KG1 (cell line): ENCODE measurements at regions not wholly inside any gene's neighbourhood (a gene's known extent, or its start where the extent isn't known, plus 50 kb on each side); places are given as distances from the start of the nearest gene placed in this dataset.

Experiments used
- DNase-seq: peaks from one replicate; lab custom pipeline; 2025; lab: John Stamatoyannopoulos, UW

DNA sequence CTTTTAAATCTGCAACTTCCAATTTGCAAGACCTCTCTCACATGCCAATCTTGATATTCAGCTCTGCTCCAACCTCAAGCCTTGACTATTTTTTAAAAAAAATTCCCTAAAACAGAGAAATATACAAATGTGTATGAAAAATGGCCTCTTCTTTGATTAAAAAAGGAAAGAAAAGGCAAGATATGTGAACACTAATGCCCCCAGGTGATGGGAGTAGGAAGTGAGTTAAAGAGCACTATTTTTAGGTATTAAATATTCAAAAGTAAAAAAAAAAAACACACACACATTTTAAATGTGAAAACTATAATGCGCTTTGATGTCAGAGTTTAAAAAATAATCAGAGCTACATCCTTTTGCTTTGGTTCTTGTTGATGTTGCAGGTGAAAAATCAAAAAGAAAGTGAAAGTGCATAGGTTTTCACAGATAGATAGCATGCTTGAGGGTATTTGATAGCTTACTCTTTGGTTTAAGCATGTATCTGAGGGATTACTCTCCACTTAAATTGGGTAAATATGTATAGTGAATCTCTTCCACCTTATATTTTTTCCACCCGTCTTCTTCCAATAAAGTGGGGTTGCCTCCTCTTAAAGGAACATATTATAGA is 406.0 kb upstream of the POU3F3 start:
- DNase-seq, result no peak

DNA sequence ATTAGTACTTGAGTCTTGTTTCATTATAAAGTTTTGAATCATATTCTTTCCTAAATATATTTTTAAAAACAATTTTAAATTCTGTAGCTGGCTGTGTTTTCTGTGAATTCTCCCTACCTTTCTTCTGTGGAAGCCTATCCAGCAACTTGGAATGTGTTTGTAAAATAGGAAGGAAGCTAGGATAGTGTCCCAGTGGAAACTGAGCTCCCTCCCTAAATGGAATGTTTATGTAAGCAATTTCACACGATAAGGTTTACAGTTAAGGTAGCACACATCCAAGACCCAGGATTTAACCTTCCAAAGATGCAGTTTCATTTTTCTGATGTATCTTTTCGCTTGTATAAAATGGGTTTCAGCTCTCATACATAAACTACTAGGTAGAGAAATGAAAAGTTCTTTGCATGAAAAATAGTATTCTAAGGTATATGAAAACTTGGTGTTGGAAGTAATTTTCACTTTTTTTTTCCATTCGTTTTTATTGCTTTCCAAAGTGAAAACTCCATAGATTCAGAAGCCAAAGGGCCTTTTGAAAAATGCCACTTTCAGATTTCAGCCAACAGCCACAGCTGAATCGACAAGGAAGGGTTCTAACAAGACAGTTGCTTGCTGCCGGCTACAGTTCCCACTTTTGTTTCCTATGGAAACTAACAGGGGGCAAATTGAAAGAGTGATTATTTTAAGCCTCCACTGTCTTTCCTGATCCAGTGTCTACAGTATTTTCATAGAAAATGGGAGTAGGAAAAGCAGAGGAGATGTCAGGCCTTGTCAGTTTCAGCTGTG is 405.1 kb upstream of the POU3F3 start:
- no peak for DNase-seq

DNA sequence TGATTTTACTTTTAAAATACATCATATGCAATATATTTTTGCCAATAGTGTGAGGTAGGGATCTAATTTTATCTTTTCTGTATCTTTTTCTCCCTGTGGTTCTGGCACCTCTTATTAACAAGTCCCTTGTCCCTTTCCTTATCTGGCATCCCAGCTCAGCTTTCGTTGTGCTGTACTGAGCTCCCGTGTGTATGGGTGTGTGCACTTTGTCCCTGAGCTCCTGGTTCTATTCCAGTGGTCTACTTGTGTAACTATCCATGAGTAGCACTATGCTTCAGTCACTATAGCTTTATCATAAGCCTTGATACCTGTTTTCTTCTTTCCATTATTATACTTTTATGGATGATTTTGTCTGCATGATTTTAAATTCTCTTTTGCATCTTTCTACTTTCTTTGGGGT is 401.4 kb upstream of the POU3F3 start:
- DNase-seq, result no peak

DNA sequence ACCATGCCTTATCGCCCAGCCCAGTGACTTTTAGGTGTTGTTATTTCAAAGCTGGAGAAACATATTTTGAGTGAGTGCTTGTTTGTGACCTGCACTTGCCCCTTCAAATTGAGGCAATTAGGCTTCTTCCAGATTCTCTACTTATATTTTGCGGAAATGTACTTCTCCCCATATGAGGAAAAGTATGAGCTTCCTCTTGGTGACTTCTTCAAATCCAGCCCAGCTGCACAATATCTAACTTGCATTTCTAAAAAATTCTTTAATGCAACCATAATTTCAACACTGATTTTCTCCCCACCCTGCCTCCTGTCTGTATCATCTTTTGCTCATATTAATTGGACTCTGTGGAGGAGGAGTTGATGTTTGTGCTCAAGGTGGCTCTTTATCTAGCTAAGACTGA is 391.2 kb upstream of the POU3F3 start:
- no peak for DNase-seq

DNA sequence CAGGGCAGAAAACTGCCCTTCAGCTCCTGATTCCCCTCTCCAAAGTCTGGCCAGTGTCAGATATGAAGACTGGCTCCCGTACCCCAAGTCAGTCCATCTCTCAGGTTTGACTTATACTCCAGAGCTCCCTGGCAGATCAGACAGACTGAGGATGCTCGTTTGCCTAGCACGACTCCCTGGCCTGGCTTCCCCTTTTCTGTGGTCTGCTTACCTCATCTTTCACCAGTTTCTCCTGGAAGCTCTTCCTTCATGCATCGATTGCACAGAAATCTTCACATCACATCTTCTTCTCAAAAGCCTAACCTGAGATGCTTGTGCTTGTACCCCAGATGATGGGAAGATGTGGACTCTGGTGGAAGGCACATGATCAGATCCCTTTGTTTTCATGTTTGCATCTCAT is 387.9 kb upstream of the POU3F3 start:
- DNase-seq, result no peak

DNA sequence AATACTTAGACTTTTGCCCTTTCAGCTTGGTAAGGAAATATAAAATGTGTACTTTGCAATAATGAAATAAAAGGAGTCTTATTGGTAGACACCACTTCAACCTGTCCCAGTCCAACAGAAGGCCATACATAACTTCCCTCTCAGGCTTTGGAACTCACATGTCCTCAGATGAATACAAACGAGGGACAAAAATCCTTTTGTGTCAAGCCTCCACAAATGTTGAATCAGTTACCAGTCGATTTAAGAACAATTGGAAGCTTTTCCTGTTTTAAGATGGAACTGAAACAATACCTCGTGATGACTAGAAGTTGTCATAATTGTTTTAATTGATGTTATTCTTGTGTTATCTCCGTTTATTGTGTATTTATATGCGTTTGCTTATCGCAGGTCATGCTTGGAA is 385.1 kb upstream of the POU3F3 start:
- DNase-seq, result no peak

DNA sequence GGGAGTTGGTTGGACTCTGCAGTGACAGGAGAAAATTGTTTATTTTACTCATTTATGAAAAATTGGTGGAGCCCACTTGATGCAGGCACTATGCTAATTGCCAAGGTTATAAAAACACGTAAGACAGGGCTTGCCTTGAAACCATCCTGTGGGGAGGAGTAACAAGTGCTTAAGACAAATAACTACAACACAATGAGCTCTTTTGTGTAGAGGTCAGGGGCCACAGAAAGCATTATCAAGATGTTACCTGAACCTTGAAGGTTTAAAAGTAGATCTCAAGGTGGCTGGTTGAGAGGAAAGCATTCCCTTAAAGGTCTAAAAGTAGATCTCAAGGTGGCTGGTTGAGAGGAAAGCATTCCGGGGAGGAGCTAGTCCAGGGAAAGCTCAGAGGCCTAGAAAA is 381.8 kb upstream of the POU3F3 start:
- DNase-seq, result no peak

DNA sequence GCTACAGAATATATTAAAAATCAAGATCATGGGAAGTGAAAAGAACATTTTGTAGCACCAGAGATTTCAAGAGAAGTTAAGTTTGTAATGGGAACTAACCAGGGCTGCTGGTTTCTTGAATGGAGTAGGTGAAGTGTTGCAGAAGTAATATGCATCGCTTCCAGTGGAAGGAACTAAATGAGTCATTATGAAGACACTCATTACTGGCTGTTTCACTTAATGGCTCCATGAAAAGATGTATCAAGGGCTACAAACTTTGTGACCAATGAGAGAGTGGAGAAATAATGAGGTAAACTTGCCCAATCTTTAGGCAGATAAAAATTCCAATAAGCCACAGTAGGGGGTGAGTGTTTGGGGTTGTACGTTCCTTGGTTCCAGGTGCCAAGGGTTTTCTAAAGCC is 380.4 kb upstream of the POU3F3 start:
- DNase-seq, result no peak

DNA sequence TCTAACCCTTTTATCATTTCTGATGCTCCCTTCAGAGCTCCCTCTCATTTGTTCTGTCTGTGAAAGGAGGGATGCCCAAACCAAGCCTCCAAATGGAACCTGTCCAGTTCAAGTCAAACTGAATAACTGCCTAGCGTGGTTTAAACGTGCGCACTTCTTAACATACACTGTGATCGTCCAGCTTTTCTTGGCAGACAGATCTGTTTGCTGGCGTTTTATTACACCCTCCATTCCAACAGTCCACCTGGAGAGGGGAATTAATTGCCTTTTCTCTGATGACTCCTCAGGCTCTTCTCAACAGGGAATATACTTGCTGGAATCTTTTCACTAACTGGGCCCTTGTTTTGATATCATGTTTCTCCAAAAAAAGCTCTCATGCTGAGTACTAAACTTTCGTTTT is 379.2 kb upstream of the POU3F3 start:
- DNase-seq, result no peak

DNA sequence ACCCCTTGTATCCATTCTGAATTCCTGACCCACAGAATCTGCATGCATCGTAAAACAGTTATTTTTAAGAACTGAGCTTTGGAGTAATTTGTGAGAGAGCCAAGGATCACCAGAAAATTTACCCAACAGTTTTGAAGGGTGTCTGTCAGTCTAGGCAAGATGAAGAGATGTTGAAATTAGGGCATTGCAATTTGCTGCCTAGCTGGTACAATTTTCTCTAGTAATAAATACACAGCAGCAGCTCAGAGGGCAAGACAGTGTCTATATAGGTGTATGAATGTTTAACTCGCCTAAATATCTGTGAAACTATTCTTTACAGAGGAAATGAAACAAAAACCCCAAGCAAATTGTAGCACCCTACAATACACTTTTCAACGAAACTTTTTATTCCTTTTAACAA is 377.8 kb upstream of the POU3F3 start:
- DNase-seq, result no peak

DNA sequence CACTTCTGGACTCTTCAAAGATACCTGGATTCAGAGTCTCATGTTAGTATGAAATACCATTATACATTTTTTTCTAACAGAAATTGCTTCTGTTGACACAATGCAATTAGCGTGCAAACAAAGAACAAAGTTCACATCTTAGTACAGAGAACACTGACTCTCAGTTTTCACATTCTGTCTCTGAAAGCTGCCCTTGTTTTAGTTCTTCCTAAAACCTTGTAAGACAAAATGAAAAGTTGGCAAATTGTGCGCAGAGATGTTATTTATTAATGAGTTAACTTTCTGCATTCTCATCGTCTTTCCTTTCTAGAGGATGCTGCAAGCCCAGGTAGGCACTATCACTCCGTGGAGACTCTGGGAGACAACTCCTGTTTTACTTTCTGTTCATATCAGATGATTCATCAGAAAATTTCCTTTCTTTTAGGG is 377.3 kb upstream of the POU3F3 start:
- DNase-seq, result no peak

DNA sequence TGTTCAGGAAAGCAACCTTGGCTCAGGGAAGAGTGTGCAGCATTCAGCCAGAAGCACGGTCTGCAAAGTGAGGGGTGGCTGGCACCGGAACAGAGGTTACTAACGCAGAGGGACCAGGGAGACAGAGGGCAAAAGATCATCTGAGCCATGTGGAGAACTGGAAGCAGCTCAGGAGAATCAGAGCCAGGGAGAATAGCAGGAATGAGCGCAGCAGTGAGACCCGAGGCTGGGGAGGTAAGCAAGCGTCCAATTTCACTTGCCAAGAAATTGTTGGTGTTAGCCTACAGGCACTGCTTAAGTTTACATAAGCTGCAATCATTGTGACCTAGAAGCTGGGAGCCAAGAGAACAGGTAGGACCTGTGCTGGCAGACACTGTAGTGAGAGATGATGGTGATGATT is 372.6 kb upstream of the POU3F3 start:
- no peak for DNase-seq

DNA sequence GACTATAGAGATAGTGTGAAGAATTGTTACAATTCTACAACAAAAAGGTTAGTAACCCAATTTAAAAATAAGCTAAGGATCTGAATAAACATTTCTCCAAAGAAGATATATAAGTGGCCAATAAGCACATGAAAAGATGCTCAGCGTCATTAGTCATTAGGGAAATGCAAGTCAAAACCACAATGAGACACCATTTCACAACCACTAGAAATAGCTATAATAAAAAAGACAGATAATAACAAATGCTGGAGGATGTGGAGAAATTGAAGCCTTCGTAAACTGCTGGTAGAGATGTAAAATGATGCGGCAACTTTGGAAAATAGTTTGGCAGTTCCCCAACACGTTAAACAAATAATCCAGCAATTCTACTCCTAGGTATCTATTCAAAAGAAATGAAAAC is 366.5 kb upstream of the POU3F3 start:
- no peak for DNase-seq

DNA sequence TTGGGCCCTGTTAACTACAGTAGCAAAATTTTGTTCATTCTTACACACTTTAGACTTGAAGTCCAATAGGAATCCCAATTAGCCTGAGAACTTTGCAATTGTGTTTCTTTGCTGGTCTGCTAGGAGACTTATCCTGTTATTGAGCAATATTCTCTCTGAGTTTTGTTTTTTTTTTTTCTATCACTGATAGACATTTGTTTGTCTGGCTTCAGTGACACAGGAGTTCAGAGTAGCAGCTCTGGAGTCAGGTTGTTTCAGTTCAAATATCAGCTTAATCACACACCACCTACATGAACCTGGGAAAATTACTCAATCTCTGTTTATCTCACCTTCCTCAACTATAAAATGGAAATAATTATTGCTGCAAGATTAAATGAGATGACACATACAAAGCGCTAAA is 360.2 kb upstream of the POU3F3 start:
- no peak for DNase-seq

DNA sequence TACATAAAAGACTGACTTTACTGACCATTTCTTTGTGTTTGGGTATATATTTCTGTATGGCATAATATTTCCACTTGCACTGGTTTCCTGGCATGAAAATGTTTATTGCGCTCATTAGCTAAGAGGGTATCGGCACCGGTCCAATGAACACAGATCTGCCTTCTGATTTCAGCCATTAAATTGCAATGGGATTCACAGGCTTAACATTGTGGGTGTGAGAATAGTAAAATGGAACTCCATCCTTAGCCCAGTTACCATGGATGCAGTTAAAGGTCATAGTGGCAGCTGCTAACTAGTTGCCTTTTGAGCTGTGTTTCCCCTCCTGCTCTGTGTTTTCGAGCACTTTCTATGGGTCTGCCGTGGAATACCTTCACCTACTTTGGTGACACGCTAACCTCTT is 352.6 kb upstream of the POU3F3 start:
- DNase-seq, result no peak

DNA sequence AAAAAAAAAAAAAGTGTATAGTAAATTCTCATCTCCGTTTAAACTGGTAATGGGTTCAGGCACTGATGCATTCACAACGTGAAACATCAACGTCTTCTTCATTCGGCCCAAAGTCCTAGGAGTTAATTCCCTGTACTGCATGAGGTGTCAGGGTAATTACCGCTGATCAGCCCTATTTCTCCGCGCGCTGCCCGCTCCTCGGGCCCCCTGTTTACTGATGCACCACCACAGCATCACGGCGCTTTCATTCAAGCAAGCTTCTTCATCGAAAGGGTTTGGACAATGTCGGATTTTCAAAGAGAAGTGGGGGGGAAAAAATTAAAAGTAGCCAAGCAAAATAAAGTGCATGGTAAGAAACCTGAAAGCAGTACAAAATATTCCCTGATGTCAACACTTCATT is 352.0 kb upstream of the POU3F3 start:
- DNase-seq, result no peak

DNA sequence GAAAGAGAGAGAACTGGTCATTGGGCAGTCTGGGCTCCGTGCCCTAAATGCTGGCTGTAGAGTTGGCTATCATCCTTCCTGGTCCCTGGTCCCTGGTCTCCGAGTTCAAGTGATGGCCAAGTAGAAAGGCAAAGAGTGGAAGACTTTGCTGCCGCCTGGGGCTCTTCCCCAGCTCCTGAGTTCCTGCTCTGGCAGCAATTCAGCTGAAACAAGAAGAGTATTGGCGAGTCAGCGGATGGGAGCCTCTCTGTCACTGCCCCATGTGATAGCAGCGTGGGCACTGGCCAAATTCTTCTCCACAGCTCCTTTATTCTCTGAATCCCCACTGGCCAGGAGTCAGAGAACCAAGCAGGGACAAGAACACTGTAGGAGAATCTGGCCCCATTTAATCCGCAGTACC is 351.0 kb upstream of the POU3F3 start:
- DNase-seq, result no peak

DNA sequence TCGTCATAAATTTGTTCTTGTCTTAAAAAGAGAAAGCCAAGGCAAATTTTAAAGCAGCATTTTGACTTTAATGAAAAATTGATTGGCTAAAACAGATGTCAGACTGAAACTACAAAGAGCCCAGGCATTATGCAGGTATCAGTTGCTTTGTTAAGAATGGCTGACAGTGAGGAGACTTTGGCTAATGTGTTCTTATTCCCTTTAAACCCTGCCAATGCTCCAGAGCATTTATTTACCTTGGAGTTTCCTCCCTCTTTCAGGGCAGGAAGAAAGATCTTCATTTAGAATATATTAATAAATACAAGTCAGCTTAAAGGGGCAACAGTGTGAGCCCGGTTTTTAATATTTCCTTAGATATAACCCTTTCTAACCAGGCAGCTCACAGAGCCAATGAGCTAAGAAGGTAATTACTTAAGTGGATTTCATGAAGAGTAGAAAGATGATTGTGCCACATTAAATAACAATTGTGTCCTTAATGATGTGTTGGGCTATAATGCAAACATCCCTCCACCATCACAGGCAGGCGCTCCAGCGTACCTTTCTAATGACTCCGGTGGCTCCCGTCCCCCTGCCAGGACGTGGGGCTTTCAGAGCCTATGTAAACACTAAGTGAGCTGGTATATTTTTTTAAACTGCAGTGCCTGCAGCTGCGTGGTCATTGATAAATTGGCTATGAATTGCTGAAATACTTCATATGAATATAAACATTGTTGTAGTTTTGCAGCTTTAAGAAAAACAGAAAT is 349.4 kb upstream of the POU3F3 start:
- DNase-seq, result no peak

DNA sequence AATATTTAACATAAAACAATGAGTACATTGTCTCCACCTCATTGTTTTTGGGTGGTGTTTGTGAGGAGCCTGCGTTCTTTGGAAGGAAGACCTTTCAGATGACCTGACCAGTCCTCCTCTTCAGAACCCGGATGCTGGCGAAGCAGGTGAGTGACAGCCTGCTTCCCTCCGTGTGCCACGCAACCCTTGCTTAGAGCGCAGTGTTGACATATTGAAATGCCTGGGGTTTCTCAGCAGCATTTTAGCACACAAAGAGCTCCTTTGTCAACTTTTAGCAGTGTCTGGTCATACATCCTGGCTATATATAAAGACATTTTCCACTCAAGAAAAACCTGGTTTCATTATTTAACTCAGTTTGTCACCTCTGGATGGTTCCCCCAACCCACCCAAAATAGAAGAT is 335.7 kb upstream of the POU3F3 start:
- no peak for DNase-seq

DNA sequence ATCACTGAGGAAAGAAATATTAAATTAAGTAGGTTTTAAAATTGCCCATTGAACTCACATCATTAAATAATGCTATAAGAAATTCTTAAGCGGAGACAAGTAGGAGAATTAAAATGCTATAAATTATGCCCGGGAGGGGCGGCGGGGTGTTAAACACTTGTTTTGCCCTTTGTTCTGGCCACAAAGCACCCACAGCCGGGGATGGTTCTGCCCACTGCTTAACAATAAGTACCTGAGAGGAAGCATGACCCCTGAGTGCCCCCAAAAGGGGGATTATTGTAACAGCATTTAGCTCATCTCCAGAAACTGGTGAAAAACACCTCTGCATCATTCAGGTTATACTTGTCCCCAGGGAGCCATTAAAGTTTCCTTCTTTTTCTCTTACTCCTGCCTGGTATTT is 332.7 kb upstream of the POU3F3 start:
- DNase-seq, result no peak

DNA sequence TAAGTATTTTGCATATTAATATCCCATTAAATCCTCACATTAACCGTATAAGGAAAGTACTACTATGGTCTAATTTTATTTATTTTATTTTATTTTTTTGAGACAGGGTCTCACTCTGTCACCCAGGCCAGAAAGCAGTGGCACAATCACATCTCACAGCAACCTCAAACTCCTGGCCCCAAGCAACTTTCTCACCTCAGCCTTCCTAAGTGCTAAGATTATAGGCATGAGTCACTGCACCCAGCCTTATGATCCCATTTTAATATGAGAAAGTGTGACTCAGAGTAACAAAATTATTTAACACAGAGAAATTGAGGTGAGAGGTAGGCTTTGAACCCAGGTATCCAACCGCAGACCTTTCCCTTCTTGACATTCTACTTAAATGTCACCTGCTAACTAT is 330.0 kb upstream of the POU3F3 start:
- DNase-seq, result no peak

DNA sequence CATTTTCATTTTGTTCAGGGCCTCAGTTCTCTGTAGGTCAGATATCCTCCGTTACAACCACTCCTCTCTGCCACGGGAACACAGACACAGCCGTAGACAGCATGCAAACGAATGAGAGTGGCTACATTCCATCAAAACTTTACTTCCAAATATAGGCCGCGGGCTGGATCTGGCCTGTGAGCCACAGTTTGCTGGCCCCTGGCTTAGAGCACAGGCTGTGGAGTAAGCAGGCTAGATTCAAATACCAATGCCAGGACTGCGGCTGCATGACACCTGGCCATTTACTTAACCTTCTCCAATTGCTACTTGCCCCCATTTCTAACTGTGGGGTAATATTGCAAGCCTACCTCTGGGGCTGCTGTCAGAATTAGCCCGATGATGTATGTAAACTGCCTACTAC is 325.8 kb upstream of the POU3F3 start:
- no peak for DNase-seq

DNA sequence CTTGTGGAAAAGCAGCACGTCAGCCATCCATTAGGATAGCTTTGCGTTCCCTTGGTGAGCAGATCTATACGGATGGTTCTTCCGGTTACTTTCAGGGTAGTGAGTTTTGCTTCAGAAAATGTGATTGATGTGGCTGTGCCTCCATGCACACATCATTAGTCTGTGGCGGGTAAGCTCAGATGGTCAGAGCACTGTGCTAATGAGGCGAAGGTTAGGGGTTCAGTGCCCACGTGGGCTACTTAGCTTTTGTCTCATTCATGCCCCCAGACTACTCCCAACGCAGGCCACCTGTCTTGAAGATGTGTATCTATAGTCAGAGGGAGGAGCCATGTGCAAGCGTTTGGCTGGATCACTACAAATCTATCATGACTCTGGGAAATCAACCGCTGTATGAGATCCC is 322.8 kb upstream of the POU3F3 start:
- no peak for DNase-seq
